NCI-H82 treated with DMSO at 0.1 percent for 48 hours (cell line): ENCODE measurements at regions not wholly inside any gene's neighbourhood (a gene's known extent, or its start where the extent isn't known, plus 50 kb on each side); places are given as distances from the start of the nearest gene placed in this dataset.
"Not testable (repeated sequence)": the region's sequence is repeated elsewhere in the genome, so short reads cannot be mapped to it uniquely, and the experiment has no call there.

Source experiments
- DNase-seq: peaks from one replicate; lab custom pipeline; 2025; ENCODE audit not compliant: unreplicated experiment; lab: John Stamatoyannopoulos, UW

- no peak for DNase-seq
Observed at GRCh38 chr5:119694284-119694683, 64.9 kb downstream of the FAM170A start.

GRCh38 chr5:119706049-119706448, 76.7 kb downstream of the FAM170A start:
- no peak for DNase-seq

GRCh38 chr5:119708076-119708790, 78.9 kb downstream of the FAM170A start:
- no peak for DNase-seq

- DNase-seq, result no peak
Observed at GRCh38 chr5:119721775-119722174, 92.4 kb downstream of the FAM170A start.

- DNase-seq, result not testable (repeated sequence)
Observed at GRCh38 chr5:119725291-119725690, 95.9 kb downstream of the FAM170A start.

GRCh38 chr5:119726544-119726943, 97.2 kb downstream of the FAM170A start:
- DNase-seq, result no peak

GRCh38 chr5:119740225-119740624, 110.9 kb downstream of the FAM170A start:
- peak; percentile 1 for DNase-seq

GRCh38 chr5:119741691-119742090, 112.3 kb downstream of the FAM170A start:
- DNase-seq, result no peak

- no peak for DNase-seq
Observed at GRCh38 chr5:119742311-119742710, 113.0 kb downstream of the FAM170A start.

- peak; percentile 23 for DNase-seq
Observed at GRCh38 chr5:119743927-119744326, 114.6 kb downstream of the FAM170A start.

- no peak for DNase-seq
Observed at GRCh38 chr5:119745976-119746375, 116.6 kb downstream of the FAM170A start.

GRCh38 chr5:119746984-119747383, 117.6 kb downstream of the FAM170A start:
- no peak for DNase-seq

GRCh38 chr5:119750887-119751733, 121.8 kb downstream of the FAM170A start:
- DNase-seq, result no peak

- DNase-seq, result no peak
Observed at GRCh38 chr5:119751734-119752094, 122.4 kb downstream of the FAM170A start.

GRCh38 chr5:119752921-119753886, 123.8 kb downstream of the FAM170A start:
- DNase-seq, result no peak

- not testable (repeated sequence) for DNase-seq
Observed at GRCh38 chr5:119754825-119755224, 125.5 kb downstream of the FAM170A start.

- no peak for DNase-seq
Observed at GRCh38 chr5:119757276-119757675, 127.9 kb downstream of the FAM170A start.

- DNase-seq, result not testable (repeated sequence)
Observed at GRCh38 chr5:119769695-119770693, 140.6 kb downstream of the FAM170A start.

- not testable (repeated sequence) for DNase-seq
Observed at GRCh38 chr5:119780145-119780544, 150.8 kb downstream of the FAM170A start.

GRCh38 chr5:119785057-119785456, 155.7 kb downstream of the FAM170A start:
- DNase-seq, result no peak
